Cardiac fibroblast (primary cell): ENCODE measurements at regions not wholly inside any gene's neighbourhood (a gene's known extent, or its start where the extent isn't known, plus 50 kb on each side); places are given as distances from the start of the nearest gene placed in this dataset.

Source experiments
- DNase-seq, 2 donors: peaks; one replicate each; pipeline versions ENCODE4 v3.0.0 to v3.0.0-alpha.2; 2010; ENCODE audit warnings: low read depth in 2 of 2
- H3K4me3 ChIP-seq, 2 donors: replicated peaks in 1 of 2; 1 replicate in 1 of 2; 2 replicates in 1 of 2; pipeline ENCODE4 v1.5.1; 2011; ENCODE audit warnings: low read depth in 2 of 2, low read length in 2 of 2, mild to moderate bottlenecking in 2 of 2, moderate library complexity in 1 of 2
- TF ChIP-seq, protein P1 (sequence below): IDR thresholded peaks from one replicate; pipeline ENCODE4 v1.5.1; 2011; ENCODE audit warnings: low read depth, mild to moderate bottlenecking, low read length, inconsistent platforms

DNA sequence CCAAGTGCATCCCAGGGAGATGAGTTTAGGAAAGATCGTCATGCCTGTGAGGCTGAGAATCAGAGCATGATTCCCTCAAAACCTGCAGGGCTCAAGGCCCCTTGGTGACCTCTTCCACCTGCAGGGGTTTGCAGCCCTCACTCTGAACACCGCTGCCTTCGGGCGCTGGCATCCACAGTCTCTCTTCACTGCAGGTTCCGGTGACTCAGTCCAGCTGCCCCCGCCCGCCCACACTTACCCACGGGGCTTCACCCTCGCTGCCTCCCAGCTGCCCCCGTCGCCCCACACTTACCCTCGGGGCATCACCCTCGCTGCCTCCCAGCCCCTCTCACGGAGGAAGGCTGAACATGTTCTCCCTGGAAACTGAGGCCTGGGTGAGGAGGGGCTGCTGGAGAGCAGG lies 277.1 kb downstream of the XXYLT1 start:
- no peak overlapping the region for H3K4me3 ChIP-seq
- DNase-seq: no peak
- TF ChIP-seq, protein P1, sequence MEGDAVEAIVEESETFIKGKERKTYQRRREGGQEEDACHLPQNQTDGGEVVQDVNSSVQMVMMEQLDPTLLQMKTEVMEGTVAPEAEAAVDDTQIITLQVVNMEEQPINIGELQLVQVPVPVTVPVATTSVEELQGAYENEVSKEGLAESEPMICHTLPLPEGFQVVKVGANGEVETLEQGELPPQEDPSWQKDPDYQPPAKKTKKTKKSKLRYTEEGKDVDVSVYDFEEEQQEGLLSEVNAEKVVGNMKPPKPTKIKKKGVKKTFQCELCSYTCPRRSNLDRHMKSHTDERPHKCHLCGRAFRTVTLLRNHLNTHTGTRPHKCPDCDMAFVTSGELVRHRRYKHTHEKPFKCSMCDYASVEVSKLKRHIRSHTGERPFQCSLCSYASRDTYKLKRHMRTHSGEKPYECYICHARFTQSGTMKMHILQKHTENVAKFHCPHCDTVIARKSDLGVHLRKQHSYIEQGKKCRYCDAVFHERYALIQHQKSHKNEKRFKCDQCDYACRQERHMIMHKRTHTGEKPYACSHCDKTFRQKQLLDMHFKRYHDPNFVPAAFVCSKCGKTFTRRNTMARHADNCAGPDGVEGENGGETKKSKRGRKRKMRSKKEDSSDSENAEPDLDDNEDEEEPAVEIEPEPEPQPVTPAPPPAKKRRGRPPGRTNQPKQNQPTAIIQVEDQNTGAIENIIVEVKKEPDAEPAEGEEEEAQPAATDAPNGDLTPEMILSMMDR: no peak

DNA sequence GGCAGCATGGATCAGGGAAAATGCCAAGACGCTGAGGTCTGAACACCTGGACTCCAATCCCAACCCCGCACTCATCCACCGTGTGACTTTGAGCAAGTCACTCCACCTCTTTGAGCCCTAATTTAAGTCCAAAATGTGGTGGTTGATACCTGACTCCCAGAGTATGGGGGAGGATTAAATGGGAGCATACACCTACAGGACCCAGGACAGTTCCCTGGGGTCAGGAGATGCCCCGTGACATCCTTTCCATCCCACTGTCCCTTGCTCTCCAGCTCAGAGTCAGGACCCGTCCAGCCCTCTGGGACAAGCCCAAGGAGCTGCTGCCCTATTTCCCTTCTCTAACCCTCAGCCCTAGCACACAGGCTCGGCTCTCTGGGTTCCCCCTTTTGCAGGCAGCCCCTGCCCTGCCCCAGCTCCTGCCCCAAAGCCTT lies 276.4 kb downstream of the XXYLT1 start:
- TF ChIP-seq, protein P1: no peak
- no peak for DNase-seq
- no peak overlapping the region for H3K4me3 ChIP-seq

DNA sequence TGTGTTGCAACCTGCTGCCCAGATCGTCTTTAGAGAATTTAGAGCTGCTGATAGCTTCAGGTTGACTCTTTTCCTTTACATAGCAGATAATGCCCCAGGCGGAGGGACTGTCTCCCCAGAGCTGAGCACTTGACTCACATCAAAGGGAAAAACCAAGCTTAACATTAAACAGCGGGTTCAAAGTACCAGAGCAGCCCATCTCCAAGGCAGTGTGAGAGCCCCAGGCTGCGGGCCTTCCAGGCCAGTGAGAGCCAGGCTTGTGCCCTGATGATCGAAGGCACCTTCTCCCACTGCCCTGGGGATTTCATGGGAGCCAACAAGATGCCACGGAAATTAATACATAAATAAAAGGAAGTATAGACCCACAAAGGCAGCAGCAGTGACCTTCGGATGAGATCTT lies 275.6 kb downstream of the XXYLT1 start:
- no peak overlapping the region for H3K4me3 ChIP-seq
- TF ChIP-seq, protein P1: no peak
- no peak for DNase-seq

DNA sequence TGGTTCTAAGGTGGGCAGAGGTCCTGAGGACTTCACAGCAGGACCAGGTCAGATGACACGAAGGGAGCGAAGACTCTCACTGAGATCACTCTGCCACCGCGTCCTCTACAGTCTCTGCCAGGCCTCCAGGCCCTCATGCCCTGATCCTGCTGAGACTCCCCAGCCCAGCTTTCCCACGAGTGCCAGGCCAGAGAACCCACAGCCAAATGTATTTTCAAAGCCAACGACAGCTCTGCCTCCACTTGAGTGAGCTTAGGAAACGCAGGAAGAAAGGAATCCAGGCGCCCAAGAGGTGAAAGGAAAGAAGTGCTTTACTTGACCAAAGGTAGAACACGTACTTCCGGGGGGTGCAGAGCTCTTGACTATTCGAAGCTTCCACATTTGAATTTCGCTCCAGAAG lies 275.0 kb downstream of the XXYLT1 start:
- TF ChIP-seq, protein P1: no peak
- no peak for DNase-seq

DNA sequence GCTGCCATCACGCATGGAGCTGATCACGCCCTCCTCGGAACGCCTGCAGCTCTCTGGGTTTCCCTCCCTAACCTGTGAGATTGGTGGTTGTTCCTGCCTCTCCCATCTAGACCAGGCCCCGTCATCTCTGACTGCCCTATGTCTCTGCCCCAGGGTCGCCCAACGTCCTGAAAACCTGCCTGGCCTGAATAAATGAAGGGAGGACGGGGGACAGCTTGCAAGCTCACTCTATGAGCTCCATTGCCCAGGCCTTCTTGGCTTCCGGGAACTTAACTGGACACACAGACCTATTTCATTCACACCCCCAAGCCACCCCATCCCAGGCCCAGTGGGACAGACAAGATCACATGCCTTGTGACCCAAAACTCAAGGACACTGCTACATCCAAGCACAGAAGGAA lies 274.2 kb downstream of the XXYLT1 start:
- H3K4me3 ChIP-seq: no peak overlapping the region
- TF ChIP-seq, protein P1: no peak
- DNase-seq: no peak

More for the DNA sequence above, 275.0 kb downstream of the XXYLT1 start:
- H3K4me3 ChIP-seq: no peak overlapping the region

DNA sequence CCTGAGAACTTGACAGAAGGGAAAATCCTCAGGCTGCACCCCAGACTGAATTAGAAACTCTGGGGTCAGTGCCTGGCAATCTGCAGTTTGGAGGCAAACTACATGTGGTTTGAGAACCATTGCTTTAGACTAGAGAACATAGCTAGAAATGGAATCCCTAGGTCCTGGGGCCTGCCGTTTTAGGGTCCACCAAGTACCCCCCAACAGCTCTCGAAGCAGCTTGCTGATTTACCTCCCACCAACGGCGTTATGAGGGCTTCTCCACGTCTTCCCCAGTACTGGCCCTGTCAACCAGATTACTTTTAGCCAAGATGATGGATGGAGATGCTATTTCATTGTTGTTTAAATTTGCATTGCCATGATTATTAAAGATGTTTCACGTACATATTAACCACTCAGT lies 272.5 kb downstream of the XXYLT1 start:
- no peak overlapping the region for H3K4me3 ChIP-seq
- no peak for DNase-seq
- TF ChIP-seq, protein P1: no peak

DNA sequence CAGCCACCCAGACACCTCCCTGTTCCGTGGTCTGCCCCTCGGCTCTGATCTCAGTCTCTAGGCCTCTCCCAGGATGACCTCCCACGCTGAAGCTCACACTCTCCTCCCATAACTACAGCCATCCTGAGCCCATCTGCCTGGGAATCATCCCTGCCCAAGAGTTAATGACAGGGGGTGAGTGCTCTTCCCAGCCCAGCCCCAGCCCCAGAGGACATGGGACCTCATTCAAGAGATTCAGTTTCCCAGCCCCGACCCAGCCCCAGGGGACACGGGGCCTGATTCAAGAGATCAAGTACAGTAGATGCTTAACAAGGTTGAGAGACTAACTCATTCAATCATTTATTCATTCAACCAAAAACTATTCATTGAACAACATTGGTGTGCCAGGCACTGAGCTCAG lies 272.0 kb downstream of the XXYLT1 start:
- DNase-seq: no peak
- TF ChIP-seq, protein P1: no peak
- no peak overlapping the region for H3K4me3 ChIP-seq
